Pancreas (tissue), 10 donors: ENCODE measurements at regions not wholly inside any gene's neighbourhood (a gene's known extent, or its start where the extent isn't known, plus 50 kb on each side); places are given as distances from the start of the nearest gene placed in this dataset.
"Not testable (repeated sequence)": the region's sequence is repeated elsewhere in the genome, so short reads cannot be mapped to it uniquely, and the experiment has no call there.

Experiments
- ATAC-seq, 4 donors: fragments of 200-7000 bp; cut with Tn5 transposase; one replicate each; pipeline versions ENCODE4 v1.8.0 to v1.9.1; 2020; ENCODE audit warnings: mild to moderate bottlenecking in 4 of 4, moderate library complexity in 4 of 4
- DNase-seq, 6 donors: peaks; one replicate each; pipeline ENCODE4 v3.0.0-alpha.2; 2020
- FAIRE-seq: peaks from 2 replicates; lab custom pipeline; 2012; peaks lifted over from hg19 to GRCh38; lab: Jason Lieb, UNC
- H3K27ac ChIP-seq, 4 donors: fragments of 200-600 bp; sonication (generic); 1 replicate in 3 of 4; 2 replicates in 1 of 4; pipeline versions ENCODE4 v1.5.0 to v1.8.0; 2020
- H3K27me3 ChIP-seq, 4 donors: fragments of 200-600 bp; one replicate each; pipeline ENCODE4 v1.8.0; 2021
- H3K36me3 ChIP-seq, 3 donors: fragments of 200-600 bp; sonication (generic) in 1 of 3; one replicate each; pipeline versions ENCODE4 v1.5.0 to v1.8.0; 2020 to 2021
- H3K4me1 ChIP-seq, 3 donors: fragments of 200-600 bp; one replicate each; pipeline ENCODE4 v1.8.0; 2021
- H3K4me3 ChIP-seq, 4 donors: fragments of 200-600 bp; sonication (generic) in 2 of 4; one replicate each; pipeline versions ENCODE4 v1.5.0 to v1.8.0; 2020 to 2021
- H3K9me3 ChIP-seq, 4 donors: fragments of 200-600 bp; one replicate each; pipeline ENCODE4 v1.8.0; 2021
- WGBS, 2 donors: extraction: QIAGEN DNeasy Blood & Tissue Kit; methylation state at CpG; one replicate each; pipeline ENCODE4 v1.1.7; 2013; 5-methylcytosine and 5-hydroxymethylcytosine counted together
- intact Hi-C, 3 donors: fragments of 100-400 bp; cut with DNase I; formaldehyde crosslinking; loops; one replicate each; pipeline versions ENCODE4 v1.11.1 to v1.14.2; 2022
- TF ChIP-seq, protein P1 (sequence below), 4 donors: fragments of 200-600 bp; sonication (generic) in 3 of 4; IDR thresholded peaks; one replicate each; pipeline versions ENCODE4 v1.5.0 to v1.8.0; 2021; ENCODE audit warnings: antibody characterized with exemption in 4 of 4
- donor health status: healthy with polysubstance abuse.
- donor health status: DM: no; HTN: no; CAD: no; lungs with moderate emphysema.
- donor health status: DM: no; HTN: no; CAD: no.
- donor health status: control.
- donor health status: control.
- donor health status: Bipolar disorder and iron deficiency.
- donor health status: DM: yes; HTN: yes; CAD: no.
- donor health status: DM: no; HTN: no; CAD: no.
- donor health status: DM: no; HTN: no; CAD: no.
- donor health status: DM: yes; HTN: yes; CAD: no.

DNA sequence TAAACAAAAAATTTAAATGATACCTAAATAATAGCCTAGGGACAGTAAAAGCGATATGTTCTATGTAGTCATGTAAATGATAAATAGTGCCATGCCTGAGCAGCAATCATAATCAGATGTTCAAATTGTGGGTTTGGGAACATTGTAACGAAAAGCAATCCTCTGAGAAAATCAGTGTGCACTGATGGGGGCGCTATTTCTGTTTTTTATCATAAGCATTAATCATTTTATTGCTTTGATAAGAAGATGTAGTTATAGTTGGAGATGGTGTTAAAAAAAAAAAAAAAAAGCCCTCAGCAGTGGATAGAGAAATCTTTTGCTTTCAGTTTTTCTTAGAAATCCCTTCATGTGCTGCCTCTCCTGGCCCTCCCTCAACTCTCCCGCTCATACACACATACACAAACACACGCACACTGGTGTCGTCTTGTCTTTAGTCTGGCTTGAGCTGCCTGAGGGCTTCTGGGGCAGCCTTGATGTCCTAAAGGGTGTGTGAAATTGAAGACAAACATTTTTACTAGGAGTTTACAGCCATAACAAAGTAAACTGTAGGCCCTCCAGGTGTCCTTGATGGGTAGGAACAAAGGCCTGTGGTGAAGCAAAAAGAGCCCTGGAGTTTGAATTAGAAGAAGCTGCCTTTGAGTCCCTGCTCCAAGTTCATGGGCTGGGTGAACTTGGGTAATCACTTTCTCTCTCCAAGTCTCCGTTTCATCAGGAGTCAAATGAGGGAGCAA is 428.1 kb downstream of the SOX2 start:
- H3K36me3 ChIP-seq: no peaks in the 10 kb centered on the region
- ATAC-seq: no peak
- no peak overlapping the region for H3K4me3 ChIP-seq
- H3K4me1 ChIP-seq: no peaks in the 10 kb centered on the region
- no peak overlapping the region for H3K27ac ChIP-seq
- FAIRE-seq: no peak
- TF ChIP-seq, protein P1, sequence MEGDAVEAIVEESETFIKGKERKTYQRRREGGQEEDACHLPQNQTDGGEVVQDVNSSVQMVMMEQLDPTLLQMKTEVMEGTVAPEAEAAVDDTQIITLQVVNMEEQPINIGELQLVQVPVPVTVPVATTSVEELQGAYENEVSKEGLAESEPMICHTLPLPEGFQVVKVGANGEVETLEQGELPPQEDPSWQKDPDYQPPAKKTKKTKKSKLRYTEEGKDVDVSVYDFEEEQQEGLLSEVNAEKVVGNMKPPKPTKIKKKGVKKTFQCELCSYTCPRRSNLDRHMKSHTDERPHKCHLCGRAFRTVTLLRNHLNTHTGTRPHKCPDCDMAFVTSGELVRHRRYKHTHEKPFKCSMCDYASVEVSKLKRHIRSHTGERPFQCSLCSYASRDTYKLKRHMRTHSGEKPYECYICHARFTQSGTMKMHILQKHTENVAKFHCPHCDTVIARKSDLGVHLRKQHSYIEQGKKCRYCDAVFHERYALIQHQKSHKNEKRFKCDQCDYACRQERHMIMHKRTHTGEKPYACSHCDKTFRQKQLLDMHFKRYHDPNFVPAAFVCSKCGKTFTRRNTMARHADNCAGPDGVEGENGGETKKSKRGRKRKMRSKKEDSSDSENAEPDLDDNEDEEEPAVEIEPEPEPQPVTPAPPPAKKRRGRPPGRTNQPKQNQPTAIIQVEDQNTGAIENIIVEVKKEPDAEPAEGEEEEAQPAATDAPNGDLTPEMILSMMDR (IDR thresholded peaks at IDR 0.05): no peak
- 60 to 61% methylated on average over 7 of the region's 7 CpGs for WGBS, 2 donors
- H3K9me3 ChIP-seq: no peaks in the 10 kb centered on the region
- peaks cover 0 to 5% (median 0%) of the 10 kb centered on the region in 4 donors for H3K27me3 ChIP-seq
- no peak for DNase-seq
- intact Hi-C loops: no loop called here

DNA sequence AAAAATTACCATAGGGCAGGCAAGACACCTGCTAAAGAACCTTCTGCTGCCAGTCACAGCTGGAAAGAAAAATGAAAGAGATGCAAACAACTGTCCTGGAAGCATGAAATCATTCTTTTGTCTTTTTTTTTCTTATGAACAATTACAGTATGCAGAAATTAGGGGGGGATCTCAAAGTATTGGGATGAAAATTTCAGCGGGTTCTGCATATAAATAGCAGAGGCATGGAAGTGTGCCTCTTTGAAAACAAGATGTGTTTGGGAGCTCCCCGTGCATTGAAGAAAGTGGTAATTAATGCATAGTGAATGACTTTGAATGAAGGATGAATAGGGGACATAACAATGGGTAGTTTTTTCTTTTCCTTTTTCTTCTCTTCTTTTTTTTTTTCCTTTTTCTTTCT is 431.2 kb downstream of the SOX2 start:
- 13% methylated on average over 2 of the region's 2 CpGs for WGBS, 2 donors
- Histone ChIP-seq H3K27ac (no peak overlapping the region), H3K36me3 (no peaks in the 10 kb centered on the region), H3K4me3 (no peak overlapping the region), H3K9me3 (no peaks in the 10 kb centered on the region), H3K27me3 (no peaks in the 10 kb centered on the region), H3K4me1 (no peaks in the 10 kb centered on the region)
- DNase-seq (no peak), ATAC-seq (no peak), FAIRE-seq (no peak)
- TF ChIP-seq, protein P1 (IDR thresholded peaks at IDR 0.05): no peak
- intact Hi-C loops: no loop called here

DNA sequence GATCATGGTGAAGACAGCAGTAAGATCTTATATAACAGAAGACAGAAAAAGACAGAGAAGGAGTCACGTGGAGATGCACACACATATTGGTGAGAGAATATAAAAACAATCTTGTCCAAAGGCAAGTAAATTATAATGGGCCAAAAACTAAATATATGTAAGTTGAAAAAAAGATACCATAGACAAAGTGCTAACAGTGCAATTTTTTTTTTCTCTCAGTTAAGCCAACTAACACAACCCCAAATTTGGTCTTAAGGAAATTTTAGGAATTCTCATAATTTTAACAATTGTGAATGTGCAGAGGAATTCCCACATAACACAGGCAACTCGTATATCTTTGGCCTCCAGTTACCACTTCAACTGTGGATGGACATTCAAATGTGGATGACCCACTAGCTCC is 432.2 kb downstream of the SOX2 start:
- FAIRE-seq: no peak
- intact Hi-C loops: no loop called here
- 36 to 58% methylated on average over 2 of the region's 2 CpGs for WGBS, 2 donors
- H3K4me3 ChIP-seq: no peak overlapping the region
- DNase-seq: no peak
- no peaks in the 10 kb centered on the region for H3K4me1 ChIP-seq
- H3K27ac ChIP-seq: no peak overlapping the region
- H3K9me3 ChIP-seq: no peaks in the 10 kb centered on the region
- TF ChIP-seq, protein P1 (IDR thresholded peaks at IDR 0.05): no peak
- no peak for ATAC-seq
- H3K36me3 ChIP-seq: no peaks in the 10 kb centered on the region
- no peaks in the 10 kb centered on the region for H3K27me3 ChIP-seq

DNA sequence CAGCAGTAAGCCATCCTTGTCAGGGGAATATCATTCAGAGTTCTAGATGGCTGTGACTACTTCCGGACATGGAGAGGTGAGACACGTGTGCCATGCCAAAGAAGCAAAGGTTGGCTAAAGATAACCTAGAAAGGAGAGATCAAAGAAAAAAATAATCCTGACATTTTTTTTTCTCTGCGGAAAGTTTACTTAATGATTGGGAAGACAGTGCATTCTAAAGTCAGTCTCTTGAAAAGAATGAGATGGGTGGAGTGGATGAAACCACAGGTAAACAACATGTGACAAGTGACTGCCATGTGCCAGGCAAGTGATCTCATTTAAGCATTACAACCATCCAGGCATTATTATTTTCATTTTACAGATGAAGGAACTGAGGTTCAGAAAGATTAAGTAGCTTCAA is 436.6 kb downstream of the SOX2 start:
- TF ChIP-seq, protein P1 (IDR thresholded peaks at IDR 0.05): no peak
- intact Hi-C loops: no loop called here
- DNase-seq: no peak
- H3K27ac ChIP-seq: no peak overlapping the region
- 35 to 36% methylated on average over 3 of the region's 3 CpGs for WGBS, 2 donors
- H3K4me1 ChIP-seq: no peaks in the 10 kb centered on the region
- H3K4me3 ChIP-seq: no peak overlapping the region
- no peaks in the 10 kb centered on the region for H3K27me3 ChIP-seq
- no peak for ATAC-seq
- FAIRE-seq: no peak
- no peaks in the 10 kb centered on the region for H3K9me3 ChIP-seq
- H3K36me3 ChIP-seq: no peaks in the 10 kb centered on the region

DNA sequence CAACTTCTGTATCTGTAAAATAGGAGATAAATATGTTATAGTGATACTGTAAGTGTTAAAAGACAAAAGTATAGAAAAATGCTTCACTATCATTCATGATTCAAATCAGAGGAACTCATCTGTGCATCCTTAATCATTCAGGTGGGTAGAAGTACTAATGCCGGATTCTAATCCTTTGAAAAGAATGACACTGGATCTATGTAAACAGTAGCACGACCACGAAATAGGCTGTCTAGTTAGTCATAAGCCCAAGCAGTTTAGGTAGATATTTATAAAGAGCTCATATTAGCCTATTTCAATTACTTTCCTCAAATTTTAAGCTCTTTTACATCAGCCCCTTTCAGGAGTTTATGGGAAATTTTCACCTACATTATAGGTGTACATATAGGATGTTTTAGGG is 437.9 kb downstream of the SOX2 start:
- 16 to 18% methylated on average over 3 of the region's 3 CpGs for WGBS, 2 donors
- DNase-seq (no peak), FAIRE-seq (no peak)

DNA sequence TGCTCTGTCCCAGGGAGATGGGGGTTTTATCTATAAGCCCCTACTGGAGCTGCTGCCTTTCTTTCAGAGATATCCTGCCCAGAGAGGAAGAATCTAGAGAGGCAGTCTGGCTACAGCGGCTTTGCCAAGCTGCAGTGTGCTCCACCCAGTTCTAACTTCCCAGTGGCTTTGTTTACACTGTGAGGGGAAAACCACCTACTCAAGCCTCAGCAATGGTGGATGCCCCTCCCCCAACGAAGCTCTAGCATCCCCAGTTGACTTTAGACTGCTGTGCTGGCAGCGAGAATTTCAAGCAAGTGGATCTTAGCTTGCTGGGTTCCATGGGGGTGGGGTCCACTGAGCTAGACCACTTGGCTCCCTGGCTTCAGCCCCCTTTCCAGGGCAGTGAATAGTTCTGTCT is 444.6 kb downstream of the SOX2 start:
- intact Hi-C loops, H3K4me1 ChIP-seq, H3K4me3 ChIP-seq, H3K9me3 ChIP-seq, FAIRE-seq, H3K27ac ChIP-seq, H3K27me3 ChIP-seq, DNase-seq, ATAC-seq, H3K36me3 ChIP-seq: not testable (repeated sequence)
- 53 to 57% methylated on average over 3 of the region's 3 CpGs for WGBS, 2 donors

More for the DNA sequence above, 437.9 kb downstream of the SOX2 start:
- Histone ChIP-seq H3K27me3 (no peaks in the 10 kb centered on the region), H3K27ac (no peak overlapping the region), H3K9me3 (no peaks in the 10 kb centered on the region), H3K4me1 (no peaks in the 10 kb centered on the region), H3K4me3 (no peak overlapping the region), H3K36me3 (no peaks in the 10 kb centered on the region)
- no peak for ATAC-seq
- TF ChIP-seq, protein P1 (IDR thresholded peaks at IDR 0.05): no peak
- intact Hi-C loops: no loop called here
